ENCODE measurements at regions not wholly inside any gene's neighbourhood (a gene's known extent, or its start where the extent isn't known, plus 50 kb on each side); places are given as distances from the start of the nearest gene placed in this dataset. TPM values are rescaled to one million over a fixed set of nuclear protein-coding genes. Genes with fewer than 3 reads are reported as not detected.

- ATAC-seq (no peak), DNase-seq (no peak)
- Histone ChIP-seq H3K27ac (peak overlapping the region; percentile 56 to 93 (median 72)), H3K4me3 (no peak overlapping the region), H3K9me3 (no peaks in the 10 kb centered on the region), H3K27me3 (no peaks in the 10 kb centered on the region), H3K36me3 (replicated peaks in 1 of 2; ENCODE audit: insufficient read depth in 1 of 2, low read depth in 2 of 2) (no peaks in the 10 kb centered on the region), H3K4me1 (peaks cover 74% of the 10 kb centered on the region)
- intact Hi-C loops (cut with DNase I) = no loop called here
- no peak for TF ChIP-seq POLR2A (IDR thresholded peaks at IDR 0.05)
- no peak for TF ChIP-seq CTCF (IDR thresholded peaks at IDR 0.05)
- 47 to 55% methylated on average over 2 of the region's 2 CpGs for WGBS, 2 donors
Observed at GRCh38 chr2:181841079-181841478, 50.5 kb upstream of the ITPRID2 start.

Small RNAs in the stretch of these regions (small RNA-seq; reads per million reads assigned to genes)
- gene RNU6ATAC19P = not detected
